GM12864 (cell line): ENCODE measurements at regions not wholly inside any gene's neighbourhood (a gene's known extent, or its start where the extent isn't known, plus 50 kb on each side); places are given as distances from the start of the nearest gene placed in this dataset.

Source experiments
- DNase-seq: peaks from one replicate; pipeline ENCODE4 v3.0.0-alpha.2; 2011; ENCODE audit warnings: low read depth
- H3K4me3 ChIP-seq: 2 replicates; pipeline ENCODE4 v1.5.1; 2011; ENCODE audit warnings: mild to moderate bottlenecking, low read depth, low read length, control low read depth
- TF ChIP-seq, protein P1 (sequence below): IDR thresholded peaks from 2 replicates; pipeline ENCODE4 v1.5.1; 2011; ENCODE audit warnings: low read depth, mild to moderate bottlenecking, moderate library complexity, low read length, control low read depth, inconsistent platforms; ENCODE audit errors: missing control alignments

GRCh38 chr11:42713279-42713678 is 598.5 kb upstream of the API5 start:
- TF ChIP-seq, protein P1, sequence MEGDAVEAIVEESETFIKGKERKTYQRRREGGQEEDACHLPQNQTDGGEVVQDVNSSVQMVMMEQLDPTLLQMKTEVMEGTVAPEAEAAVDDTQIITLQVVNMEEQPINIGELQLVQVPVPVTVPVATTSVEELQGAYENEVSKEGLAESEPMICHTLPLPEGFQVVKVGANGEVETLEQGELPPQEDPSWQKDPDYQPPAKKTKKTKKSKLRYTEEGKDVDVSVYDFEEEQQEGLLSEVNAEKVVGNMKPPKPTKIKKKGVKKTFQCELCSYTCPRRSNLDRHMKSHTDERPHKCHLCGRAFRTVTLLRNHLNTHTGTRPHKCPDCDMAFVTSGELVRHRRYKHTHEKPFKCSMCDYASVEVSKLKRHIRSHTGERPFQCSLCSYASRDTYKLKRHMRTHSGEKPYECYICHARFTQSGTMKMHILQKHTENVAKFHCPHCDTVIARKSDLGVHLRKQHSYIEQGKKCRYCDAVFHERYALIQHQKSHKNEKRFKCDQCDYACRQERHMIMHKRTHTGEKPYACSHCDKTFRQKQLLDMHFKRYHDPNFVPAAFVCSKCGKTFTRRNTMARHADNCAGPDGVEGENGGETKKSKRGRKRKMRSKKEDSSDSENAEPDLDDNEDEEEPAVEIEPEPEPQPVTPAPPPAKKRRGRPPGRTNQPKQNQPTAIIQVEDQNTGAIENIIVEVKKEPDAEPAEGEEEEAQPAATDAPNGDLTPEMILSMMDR = no peak
- no peak overlapping the region for H3K4me3 ChIP-seq
- DNase-seq = no peak

DNA sequence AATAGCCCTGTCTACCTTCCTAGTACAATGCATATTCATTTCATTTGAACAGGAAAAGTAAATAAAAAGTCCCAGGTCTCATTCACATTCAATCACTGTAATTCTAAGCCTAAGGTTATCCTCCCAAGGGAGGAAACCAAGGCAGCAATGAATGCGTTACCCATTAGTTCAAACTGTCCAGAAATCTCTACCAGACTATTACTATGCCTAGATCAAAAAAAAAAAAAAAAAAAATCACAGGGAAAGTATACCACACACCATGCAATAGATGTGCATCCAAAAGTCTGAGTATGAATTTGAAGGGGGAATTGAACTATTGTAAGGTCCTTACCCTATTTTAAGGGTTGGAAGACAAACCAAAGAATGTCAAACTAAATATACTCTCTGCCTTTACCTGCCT is 598.0 kb upstream of the API5 start:
- TF ChIP-seq, protein P1 = no peak
- DNase-seq = no peak

DNA sequence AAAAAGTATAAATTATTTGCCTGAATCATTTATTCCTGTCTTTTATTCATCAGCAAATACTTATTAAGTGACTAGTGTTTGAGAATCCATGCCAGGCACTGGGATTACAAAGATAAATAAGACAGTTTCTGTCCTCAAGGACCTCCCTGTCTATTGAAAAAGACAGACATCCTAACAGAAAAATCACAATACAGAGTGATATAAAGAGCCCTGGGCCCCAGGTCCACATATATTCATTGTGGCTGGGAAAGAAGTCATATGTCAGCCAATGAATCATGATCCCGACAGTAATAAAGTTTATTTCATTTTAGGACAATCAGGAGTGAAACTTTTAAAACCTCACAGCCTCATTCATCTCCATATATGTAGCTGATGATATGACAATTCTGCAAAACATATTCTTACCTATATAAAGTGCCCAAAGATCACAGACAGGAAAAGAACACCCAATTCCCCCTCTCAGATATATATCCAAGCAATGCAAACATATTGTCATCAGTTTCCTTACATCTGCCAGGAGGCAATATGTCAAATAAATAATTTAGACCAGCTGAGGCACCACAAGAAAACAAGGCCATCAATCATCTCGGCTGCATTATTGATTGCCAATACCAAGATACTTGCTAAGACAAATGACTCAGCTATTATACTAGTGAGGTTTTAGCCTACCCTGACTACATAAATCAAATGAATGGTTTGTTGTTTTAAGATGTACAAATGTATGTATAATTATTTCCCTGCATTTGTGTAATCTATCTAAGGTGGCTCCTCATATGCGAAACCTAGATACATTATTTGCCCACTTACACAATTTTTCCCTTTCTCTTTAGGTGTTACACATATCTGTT is 590.9 kb upstream of the API5 start:
- no peak overlapping the region for H3K4me3 ChIP-seq
- DNase-seq = no peak
- TF ChIP-seq, protein P1 = no peak

More for the DNA sequence above, 598.0 kb upstream of the API5 start:
- no peak overlapping the region for H3K4me3 ChIP-seq

- no peak for DNase-seq
- H3K4me3 ChIP-seq = no peak overlapping the region
- TF ChIP-seq, protein P1 = no peak
Measured at GRCh38 chr11:42727879-42728278, 583.9 kb upstream of the API5 start.

DNA sequence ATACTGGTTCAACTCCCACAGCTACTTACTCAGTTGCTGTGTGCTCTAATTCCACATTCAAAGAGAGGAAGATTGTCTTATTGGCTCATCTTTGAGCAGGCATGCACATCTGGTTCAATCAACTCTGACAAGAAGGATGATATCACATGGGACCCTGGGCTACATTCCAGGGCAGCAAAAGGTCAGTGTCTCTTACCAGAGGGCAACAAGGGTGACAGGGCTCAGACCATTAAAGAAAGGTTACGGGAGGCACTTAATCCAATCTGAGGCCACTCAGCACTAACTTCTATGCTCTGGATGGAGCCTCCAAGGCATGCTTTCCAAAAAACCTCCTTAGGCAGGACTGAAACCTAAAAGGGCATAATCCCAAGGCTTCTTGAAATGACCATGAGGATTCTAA is 549.4 kb upstream of the API5 start:
- TF ChIP-seq, protein P1 = no peak
- no peak for DNase-seq
- no peak overlapping the region for H3K4me3 ChIP-seq

DNA sequence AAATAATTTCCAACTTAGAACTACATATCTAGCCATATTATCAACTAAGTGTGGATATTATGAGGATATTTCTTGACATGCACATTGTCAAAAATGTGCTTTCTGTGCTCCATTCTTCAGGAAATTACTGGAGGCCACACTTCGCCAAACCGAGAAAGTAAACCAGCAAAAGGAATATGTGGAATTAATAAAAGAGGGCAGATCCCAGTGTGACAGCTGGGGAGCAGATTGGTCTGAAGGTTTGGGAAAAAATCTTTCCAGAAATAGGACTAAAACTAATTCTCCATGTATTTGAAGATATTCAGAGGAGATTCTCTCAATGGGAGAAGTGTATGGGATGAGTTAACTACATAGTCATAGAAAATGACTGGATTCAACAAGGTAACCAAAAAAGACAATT is 546.9 kb upstream of the API5 start:
- TF ChIP-seq, protein P1 = no peak
- no peak overlapping the region for H3K4me3 ChIP-seq
- DNase-seq = no peak

DNA sequence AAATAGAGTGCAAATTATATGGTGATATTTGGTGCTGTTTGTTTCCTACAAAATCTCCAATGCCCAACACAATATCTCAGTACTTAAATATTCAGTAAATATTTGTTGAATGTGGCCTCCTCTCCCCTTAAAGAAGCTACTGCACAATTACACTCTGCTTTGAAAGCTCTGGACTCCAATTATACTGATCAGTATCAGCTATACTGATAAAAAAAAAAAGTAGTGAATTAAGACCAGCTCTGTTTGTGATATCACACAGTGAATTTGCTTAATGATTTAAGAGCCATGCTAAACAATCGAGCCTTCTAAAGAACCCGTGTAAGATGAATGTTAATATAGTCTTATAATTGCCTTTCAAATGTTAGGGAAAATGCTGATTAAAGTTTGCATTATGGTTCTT is 543.2 kb upstream of the API5 start:
- no peak overlapping the region for H3K4me3 ChIP-seq
- TF ChIP-seq, protein P1 = no peak
- no peak for DNase-seq
